ENCODE measurements at regions not wholly inside any gene's neighbourhood (a gene's known extent, or its start where the extent isn't known, plus 50 kb on each side); places are given as distances from the start of the nearest gene placed in this dataset.

DNA sequence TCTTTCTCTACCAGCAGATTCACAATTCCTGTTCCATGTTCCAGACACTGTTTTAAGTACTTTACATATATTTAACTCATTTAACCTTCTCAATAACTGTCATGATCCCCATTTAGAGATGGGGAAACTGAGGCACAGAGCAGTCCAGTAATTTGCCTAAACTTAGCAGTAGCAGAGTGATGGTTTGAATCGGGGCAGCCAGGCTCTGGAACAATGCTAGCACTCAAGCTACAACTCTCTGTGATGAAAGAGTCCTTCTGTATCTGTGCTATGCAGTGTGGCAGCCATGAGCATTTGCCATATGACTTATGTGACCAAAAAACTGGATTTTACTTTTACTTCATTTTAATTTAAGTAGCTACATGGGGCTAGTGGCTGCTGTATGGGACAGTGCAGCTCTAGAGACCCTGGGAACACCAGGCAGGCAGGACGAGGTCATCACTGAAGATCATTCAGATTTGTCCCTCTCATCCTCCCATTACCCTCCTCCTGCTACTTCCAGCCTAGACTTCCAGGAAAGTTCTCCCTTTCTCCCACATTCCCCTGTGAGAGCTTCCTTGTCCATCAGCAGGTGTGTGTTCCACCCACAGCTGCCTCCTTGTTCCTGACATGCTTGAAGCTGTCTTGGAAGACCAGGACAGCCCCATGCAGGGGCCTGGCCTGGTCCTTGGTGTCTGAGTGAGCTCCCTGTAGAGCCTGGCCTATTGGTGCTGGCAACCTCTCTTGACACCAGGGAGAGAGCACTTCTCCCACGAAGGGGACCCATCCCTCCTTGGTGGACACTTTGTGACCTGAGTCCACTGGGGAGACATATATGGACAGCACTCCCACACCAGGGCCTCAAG lies 157.0 kb downstream of the MRPL14 start:
- TF ChIP-seq EZH2 (IDR thresholded peaks at IDR 0.05; ENCODE audit: borderline replicate concordance, low read depth, low read length, severe bottlenecking) = no peak
- TF ChIP-seq, protein P1, sequence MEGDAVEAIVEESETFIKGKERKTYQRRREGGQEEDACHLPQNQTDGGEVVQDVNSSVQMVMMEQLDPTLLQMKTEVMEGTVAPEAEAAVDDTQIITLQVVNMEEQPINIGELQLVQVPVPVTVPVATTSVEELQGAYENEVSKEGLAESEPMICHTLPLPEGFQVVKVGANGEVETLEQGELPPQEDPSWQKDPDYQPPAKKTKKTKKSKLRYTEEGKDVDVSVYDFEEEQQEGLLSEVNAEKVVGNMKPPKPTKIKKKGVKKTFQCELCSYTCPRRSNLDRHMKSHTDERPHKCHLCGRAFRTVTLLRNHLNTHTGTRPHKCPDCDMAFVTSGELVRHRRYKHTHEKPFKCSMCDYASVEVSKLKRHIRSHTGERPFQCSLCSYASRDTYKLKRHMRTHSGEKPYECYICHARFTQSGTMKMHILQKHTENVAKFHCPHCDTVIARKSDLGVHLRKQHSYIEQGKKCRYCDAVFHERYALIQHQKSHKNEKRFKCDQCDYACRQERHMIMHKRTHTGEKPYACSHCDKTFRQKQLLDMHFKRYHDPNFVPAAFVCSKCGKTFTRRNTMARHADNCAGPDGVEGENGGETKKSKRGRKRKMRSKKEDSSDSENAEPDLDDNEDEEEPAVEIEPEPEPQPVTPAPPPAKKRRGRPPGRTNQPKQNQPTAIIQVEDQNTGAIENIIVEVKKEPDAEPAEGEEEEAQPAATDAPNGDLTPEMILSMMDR (IDR thresholded peaks at IDR 0.05; ENCODE audit: borderline replicate concordance, extremely low read depth, low read length, poor library complexity, severe bottlenecking) = no peak

Measured in DND-41 (cell line).